ENCODE measurements at regions not wholly inside any gene's neighbourhood (a gene's known extent, or its start where the extent isn't known, plus 50 kb on each side); places are given as distances from the start of the nearest gene placed in this dataset.

DNA sequence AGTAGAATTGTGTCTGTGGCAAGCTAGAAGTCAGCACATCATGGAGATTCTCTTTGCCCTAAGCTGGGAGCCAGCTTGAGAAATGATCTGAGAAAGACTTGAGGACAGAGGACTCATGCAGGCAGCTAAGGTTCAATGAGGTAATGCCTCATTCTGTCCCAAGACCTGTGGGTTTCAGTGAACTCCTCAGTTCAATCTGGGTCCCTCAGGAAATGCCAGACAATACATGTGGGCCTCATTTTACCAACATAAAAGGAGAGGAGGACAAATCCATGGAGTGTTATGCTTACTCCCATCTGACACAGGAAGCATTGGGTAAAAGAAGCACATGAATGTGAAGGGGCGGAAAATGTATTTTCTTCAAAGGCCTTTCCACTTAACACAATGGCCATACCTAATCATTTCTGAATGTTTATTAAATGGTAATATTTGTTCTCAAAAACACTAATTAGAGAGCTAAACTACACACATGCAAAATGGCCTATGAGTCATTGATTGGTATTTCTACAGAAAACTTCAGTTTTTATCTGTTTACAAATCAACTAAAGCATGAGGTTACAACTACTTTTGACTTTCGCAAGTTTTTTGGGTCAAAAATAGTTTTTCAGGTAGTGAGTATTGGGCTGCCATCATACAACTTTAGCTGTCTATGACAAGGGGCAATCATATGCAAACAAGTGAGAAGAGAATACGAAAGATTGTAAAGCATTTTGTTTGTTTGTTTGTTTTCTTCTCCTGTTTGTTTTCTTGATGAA lies 205.3 kb downstream of the CHRM2 start:
- POLR2A ChIA-PET = no interaction called here
- CTCF ChIA-PET = interaction anchor here (0.6 kb wide), 1 partner anchor 330 kb away, joined by 3 read pairs; no protein-coding TSS in a partner anchor
- no peak for TF ChIP-seq ELF4 (IDR thresholded peaks at IDR 0.05)
- no peak for TF ChIP-seq FOXA1 (IDR thresholded peaks at IDR 0.05)
- no peak for TF ChIP-seq L3MBTL2 (conservative IDR thresholded peaks at IDR 0.05)
- TF ChIP-seq SP1 (IDR thresholded peaks at IDR 0.05) = no peak
- TF ChIP-seq LEF1 (IDR thresholded peaks at IDR 0.05; ENCODE audit: borderline replicate concordance) = no peak
- no peak for TF ChIP-seq HDGF (IDR thresholded peaks at IDR 0.05; ENCODE audit: borderline replicate concordance)
- no peak for TF ChIP-seq BHLHE40 (IDR thresholded peaks at IDR 0.05; ENCODE audit: borderline replicate concordance)
- no peak for TF ChIP-seq FOXK2 (IDR thresholded peaks at IDR 0.05)
- TF ChIP-seq TARDBP (IDR thresholded peaks at IDR 0.05) = no peak
- no peak for TF ChIP-seq SUZ12 (IDR thresholded peaks at IDR 0.05)
- no peak for TF ChIP-seq NFRKB (IDR thresholded peaks at IDR 0.05)
- no peak for TF ChIP-seq ZNF384 (IDR thresholded peaks at IDR 0.05)
- TF ChIP-seq FOXM1 (IDR thresholded peaks at IDR 0.05; ENCODE audit: borderline replicate concordance) = no peak
- no peak for TF ChIP-seq ARNT (IDR thresholded peaks at IDR 0.05)
- no peak for TF ChIP-seq CTBP1 (IDR thresholded peaks at IDR 0.05; ENCODE audit: borderline replicate concordance)
- no peak for DNase-seq (ENCODE audit: extremely low spot score)

All from HEK293T (cell line).